BLaER1 (cell line): ENCODE measurements at regions not wholly inside any gene's neighbourhood (a gene's known extent, or its start where the extent isn't known, plus 50 kb on each side); places are given as distances from the start of the nearest gene placed in this dataset.

ENCODE experiments used
- H3K27ac ChIP-seq: shearing (Covaris generic); formaldehyde crosslinking; 2 replicates; pipeline ENCODE4 v1.8.1; 2022
- H3K27me3 ChIP-seq: shearing (Covaris generic); formaldehyde crosslinking; 2 replicates; pipeline ENCODE4 v1.8.1; 2022
- H3K36me3 ChIP-seq: shearing (Covaris generic); formaldehyde crosslinking; 2 replicates; pipeline ENCODE4 v1.8.1; 2022
- H3K4me1 ChIP-seq: shearing (Covaris generic); formaldehyde crosslinking; 2 replicates; pipeline ENCODE4 v1.8.1; 2022
- H3K4me2 ChIP-seq: shearing (Covaris generic); formaldehyde crosslinking; 2 replicates; pipeline ENCODE4 v1.8.1; 2022
- H3K4me3 ChIP-seq: shearing (Covaris generic); formaldehyde crosslinking; 2 replicates; pipeline ENCODE4 v1.8.1; 2022
- H3K9ac ChIP-seq: shearing (Covaris generic); formaldehyde crosslinking; 2 replicates; pipeline ENCODE4 v1.8.1; 2022
- H3K9me3 ChIP-seq: shearing (Covaris generic); formaldehyde crosslinking; 2 replicates; pipeline ENCODE4 v1.8.1; 2022
- H4K20me1 ChIP-seq: shearing (Covaris generic); formaldehyde crosslinking; 2 replicates; pipeline ENCODE4 v1.8.1; 2022
- Cebpa-rat ChIP-seq: shearing (Covaris generic); IDR thresholded peaks from 2 replicates; pipeline ENCODE4 v1.8.1; 2022

DNA sequence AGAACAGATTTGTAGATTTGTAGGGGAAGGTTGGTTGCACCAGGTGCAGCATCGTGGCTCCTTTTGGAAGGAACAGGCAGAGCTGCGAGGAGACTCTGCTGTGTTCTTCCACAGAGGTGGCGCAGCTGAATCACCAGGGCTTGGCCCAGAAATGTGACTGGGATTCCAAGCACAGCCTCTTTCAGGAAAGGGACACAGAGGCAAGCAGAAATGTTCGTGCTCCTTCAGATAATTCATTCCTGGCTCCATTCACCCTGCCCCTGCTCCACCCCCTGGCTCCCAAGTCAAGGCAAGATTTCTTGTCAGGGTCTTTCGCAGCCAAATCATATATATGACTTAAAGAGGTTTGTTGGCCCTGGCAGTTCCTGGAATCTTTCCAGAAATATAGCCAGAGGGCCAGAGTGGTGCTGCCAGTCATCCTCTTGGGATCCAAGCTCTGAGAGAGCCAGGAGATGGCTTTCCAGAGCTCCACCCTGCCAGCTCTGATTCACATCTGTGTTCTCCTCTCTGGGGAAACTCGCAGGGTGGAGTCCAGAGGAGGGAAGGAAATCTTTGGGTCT, 203.9 kb upstream of the TANK start:
- H3K9me3 ChIP-seq, result no peaks in the 10 kb centered on the region
- H3K4me1 ChIP-seq, result no peaks in the 10 kb centered on the region
- no peaks in the 10 kb centered on the region for H3K27me3 ChIP-seq
- H4K20me1 ChIP-seq, result no peaks in the 10 kb centered on the region
- H3K9ac ChIP-seq, result no peak overlapping the region
- no peaks in the 10 kb centered on the region for H3K36me3 ChIP-seq
- no peak overlapping the region for H3K27ac ChIP-seq
- TF ChIP-seq Cebpa-rat, result no peak
- H3K4me2 ChIP-seq, result no peak overlapping the region
- no peak overlapping the region for H3K4me3 ChIP-seq

DNA sequence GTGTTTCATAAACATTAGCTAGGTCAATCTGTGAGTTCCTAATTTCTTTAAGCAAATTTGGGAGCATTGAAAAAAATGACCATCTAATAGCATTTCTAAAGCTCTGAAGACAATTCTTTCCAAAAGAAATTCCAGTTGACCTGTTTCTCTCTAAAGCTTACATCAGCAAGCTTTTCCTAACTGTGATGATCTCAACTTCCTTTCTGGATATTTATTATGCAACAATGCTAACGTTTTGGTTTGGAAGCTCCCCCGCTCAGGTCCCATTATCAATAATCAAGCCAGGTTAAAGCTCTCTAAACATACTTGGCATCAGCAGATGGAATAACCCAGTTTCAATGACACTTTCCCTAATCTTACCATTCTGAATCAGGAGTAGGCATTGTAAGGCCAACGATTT, 196.3 kb upstream of the TANK start:
- Histone ChIP-seq H3K9me3 (no peaks in the 10 kb centered on the region), H3K27ac (no peak overlapping the region), H3K27me3 (no peaks in the 10 kb centered on the region), H4K20me1 (no peaks in the 10 kb centered on the region), H3K4me1 (no peaks in the 10 kb centered on the region), H3K9ac (no peak overlapping the region), H3K4me2 (no peak overlapping the region), H3K4me3 (no peak overlapping the region), H3K36me3 (no peaks in the 10 kb centered on the region)
- TF ChIP-seq Cebpa-rat, result no peak

GRCh38 chr2:160967523-160967922, 192.7 kb upstream of the TANK start:
- Histone ChIP-seq H3K4me1 (no peaks in the 10 kb centered on the region), H4K20me1 (no peaks in the 10 kb centered on the region), H3K27me3 (no peaks in the 10 kb centered on the region), H3K4me2 (no peak overlapping the region), H3K4me3 (no peak overlapping the region), H3K9ac (no peak overlapping the region), H3K27ac (no peak overlapping the region), H3K9me3 (no peaks in the 10 kb centered on the region), H3K36me3 (no peaks in the 10 kb centered on the region)
- no peak for TF ChIP-seq Cebpa-rat

GRCh38 chr2:160968183-160968582, 192.0 kb upstream of the TANK start:
- H4K20me1 ChIP-seq, result no peaks in the 10 kb centered on the region
- no peak overlapping the region for H3K4me2 ChIP-seq
- no peak overlapping the region for H3K9ac ChIP-seq
- H3K4me3 ChIP-seq, result no peak overlapping the region
- H3K9me3 ChIP-seq, result no peaks in the 10 kb centered on the region
- H3K27ac ChIP-seq, result no peak overlapping the region
- H3K36me3 ChIP-seq, result no peaks in the 10 kb centered on the region
- TF ChIP-seq Cebpa-rat, result no peak
- no peaks in the 10 kb centered on the region for H3K27me3 ChIP-seq
- H3K4me1 ChIP-seq, result no peaks in the 10 kb centered on the region

- no peak overlapping the region for H3K4me2 ChIP-seq
- no peak overlapping the region for H3K4me3 ChIP-seq
- H4K20me1 ChIP-seq, result no peaks in the 10 kb centered on the region
- TF ChIP-seq Cebpa-rat, result no peak
- H3K9me3 ChIP-seq, result no peaks in the 10 kb centered on the region
- no peaks in the 10 kb centered on the region for H3K27me3 ChIP-seq
- no peaks in the 10 kb centered on the region for H3K4me1 ChIP-seq
- no peaks in the 10 kb centered on the region for H3K36me3 ChIP-seq
- H3K27ac ChIP-seq, result no peak overlapping the region
- H3K9ac ChIP-seq, result no peak overlapping the region
Measured at GRCh38 chr2:160970052-160970965, 189.9 kb upstream of the TANK start.

GRCh38 chr2:160973991-160974390, 186.2 kb upstream of the TANK start:
- H3K27ac ChIP-seq, result no peak overlapping the region
- H3K27me3 ChIP-seq, result no peaks in the 10 kb centered on the region
- no peaks in the 10 kb centered on the region for H3K36me3 ChIP-seq
- no peak overlapping the region for H3K4me2 ChIP-seq
- no peak overlapping the region for H3K9ac ChIP-seq
- no peaks in the 10 kb centered on the region for H3K4me1 ChIP-seq
- no peaks in the 10 kb centered on the region for H3K9me3 ChIP-seq
- no peak overlapping the region for H3K4me3 ChIP-seq
- H4K20me1 ChIP-seq, result no peaks in the 10 kb centered on the region
- TF ChIP-seq Cebpa-rat, result no peak

- no peak overlapping the region for H3K9ac ChIP-seq
- H3K27ac ChIP-seq, result no peak overlapping the region
- no peaks in the 10 kb centered on the region for H3K27me3 ChIP-seq
- H3K9me3 ChIP-seq, result no peaks in the 10 kb centered on the region
- H3K36me3 ChIP-seq, result no peaks in the 10 kb centered on the region
- no peak overlapping the region for H3K4me3 ChIP-seq
- no peak for TF ChIP-seq Cebpa-rat
- no peak overlapping the region for H3K4me2 ChIP-seq
- H3K4me1 ChIP-seq, result no peaks in the 10 kb centered on the region
- H4K20me1 ChIP-seq, result no peaks in the 10 kb centered on the region
Measured at GRCh38 chr2:160974803-160975202, 185.4 kb upstream of the TANK start.

- no peaks in the 10 kb centered on the region for H3K4me1 ChIP-seq
- H3K36me3 ChIP-seq, result no peaks in the 10 kb centered on the region
- H3K9ac ChIP-seq, result no peak overlapping the region
- TF ChIP-seq Cebpa-rat, result no peak
- no peaks in the 10 kb centered on the region for H4K20me1 ChIP-seq
- no peaks in the 10 kb centered on the region for H3K27me3 ChIP-seq
- no peak overlapping the region for H3K27ac ChIP-seq
- no peaks in the 10 kb centered on the region for H3K9me3 ChIP-seq
- no peak overlapping the region for H3K4me2 ChIP-seq
- no peak overlapping the region for H3K4me3 ChIP-seq
Measured at GRCh38 chr2:160976797-160977196, 183.4 kb upstream of the TANK start.

- Histone ChIP-seq H3K9me3 (no peaks in the 10 kb centered on the region), H3K9ac (no peak overlapping the region), H3K4me1 (no peaks in the 10 kb centered on the region), H3K36me3 (no peaks in the 10 kb centered on the region), H3K27me3 (no peaks in the 10 kb centered on the region), H4K20me1 (no peaks in the 10 kb centered on the region), H3K4me3 (no peak overlapping the region), H3K4me2 (no peak overlapping the region), H3K27ac (no peak overlapping the region)
- no peak for TF ChIP-seq Cebpa-rat
Measured at GRCh38 chr2:160977376-160977775, 182.9 kb upstream of the TANK start.

- Histone ChIP-seq H3K36me3 (no peaks in the 10 kb centered on the region), H3K4me1 (no peaks in the 10 kb centered on the region), H3K4me2 (no peak overlapping the region), H3K9me3 (no peaks in the 10 kb centered on the region), H3K9ac (no peak overlapping the region), H3K27ac (no peak overlapping the region), H3K4me3 (no peak overlapping the region), H3K27me3 (no peaks in the 10 kb centered on the region), H4K20me1 (no peaks in the 10 kb centered on the region)
- no peak for TF ChIP-seq Cebpa-rat
Measured at GRCh38 chr2:160977854-160978253, 182.4 kb upstream of the TANK start.
